Naive thymus-derived CD4-positive, alpha-beta T cell (primary cell): ENCODE measurements at regions not wholly inside any gene's neighbourhood (a gene's known extent, or its start where the extent isn't known, plus 50 kb on each side); places are given as distances from the start of the nearest gene placed in this dataset.
"Not testable (repeated sequence)": the region's sequence is repeated elsewhere in the genome, so short reads cannot be mapped to it uniquely, and the experiment has no call there.

Experiments
- ATAC-seq: fragments of 150-1000 bp; cut with Tn5 transposase; 2 replicates; pipeline ENCODE4 v1.10.0; 2021; ENCODE audit warnings: mild to moderate bottlenecking, moderate library complexity
- CTCF ChIA-PET: fragments of 350-600 bp; sonication (Branson Sonifier 250); formaldehyde crosslinking; loops from one replicate; lab custom pipeline; 2021; ENCODE audit warnings: antibody characterized with exemption; lab: Charles Lee
- POLR2A ChIA-PET: fragments of 350-600 bp; sonication (Branson Sonifier 250); formaldehyde crosslinking; loops from one replicate; lab custom pipeline; 2021; ENCODE audit warnings: antibody characterized with exemption, inconsistent platforms; lab: Charles Lee
- DNase-seq, 9 donors: peaks; one replicate each; pipeline versions ENCODE4 v3.0.0 to v3.0.0-alpha.2; 2020 to 2022; ENCODE audit warnings: mixed read lengths in 1 of 9
- H3K27ac ChIP-seq: one replicate; pipeline ENCODE4 v1.7.0; 2013; ENCODE audit warnings: mild to moderate bottlenecking, low read depth, low read length, moderate library complexity
- H3K27me3 ChIP-seq, 2 donors: one replicate each; pipeline ENCODE4 v1.7.0; 2013; ENCODE audit warnings: low read length in 2 of 2, mild to moderate bottlenecking in 2 of 2, moderate library complexity in 2 of 2; ENCODE audit not compliant: control insufficient read depth in 2 of 2, insufficient read depth in 2 of 2
- H3K36me3 ChIP-seq, 3 experiments: 1 replicate in 2 of 3; 2 replicates in 1 of 3; pipeline ENCODE4 v1.7.0; 2013; ENCODE audit warnings: low read length in 3 of 3, mild to moderate bottlenecking in 3 of 3, moderate library complexity in 1 of 3; ENCODE audit not compliant: insufficient read depth in 3 of 3, control insufficient read depth in 2 of 3
- H3K4me1 ChIP-seq, 2 donors: one replicate each; pipeline ENCODE4 v1.7.0; 2013; ENCODE audit warnings: low read length in 2 of 2, mild to moderate bottlenecking in 2 of 2, moderate library complexity in 1 of 2; ENCODE audit not compliant: control insufficient read depth in 2 of 2, insufficient read depth in 2 of 2
- H3K4me3 ChIP-seq: 2 replicates; pipeline ENCODE4 v1.7.0; 2013; ENCODE audit warnings: mild to moderate bottlenecking, low read length
- H3K9me3 ChIP-seq, 3 experiments: 1 replicate in 2 of 3; 2 replicates in 1 of 3; pipeline ENCODE4 v1.7.0; 2013; ENCODE audit warnings: low read length in 3 of 3; ENCODE audit not compliant: control insufficient read depth in 2 of 3
- H3K27ac Mint-ChIP-seq, 9 donors: one replicate each; pipeline ENCODE4 v1.8.0; 2020 to 2022; ENCODE audit warnings: mixed read lengths in 9 of 9, mild to moderate bottlenecking in 8 of 9, moderate library complexity in 5 of 9, inconsistent platforms in 2 of 9
- H3K27me3 Mint-ChIP-seq, 5 donors: one replicate each; pipeline ENCODE4 v1.8.0; 2021 to 2022; ENCODE audit warnings: mixed read lengths in 5 of 5, mild to moderate bottlenecking in 1 of 5
- H3K36me3 Mint-ChIP-seq, 5 donors: one replicate each; pipeline ENCODE4 v1.8.0; 2020 to 2022; ENCODE audit warnings: mixed read lengths in 5 of 5, mild to moderate bottlenecking in 3 of 5, inconsistent platforms in 1 of 5
- H3K4me1 Mint-ChIP-seq, 7 donors: one replicate each; pipeline ENCODE4 v1.8.0; 2020 to 2022; ENCODE audit warnings: mixed read lengths in 7 of 7, mild to moderate bottlenecking in 3 of 7, inconsistent platforms in 1 of 7
- H3K4me3 Mint-ChIP-seq, 10 donors: one replicate each; pipeline ENCODE4 v1.8.0; 2020 to 2022; ENCODE audit warnings: mild to moderate bottlenecking in 10 of 10, mixed read lengths in 10 of 10, moderate library complexity in 6 of 10, inconsistent platforms in 2 of 10
- H3K9me3 Mint-ChIP-seq, 11 donors: one replicate each; pipeline ENCODE4 v1.8.0; 2020 to 2022; ENCODE audit warnings: mixed read lengths in 11 of 11, mild to moderate bottlenecking in 4 of 11, inconsistent platforms in 1 of 11, moderate library complexity in 1 of 11
- intact Hi-C, 2 donors: fragments of 100-400 bp; cut with micrococcal nuclease; formaldehyde crosslinking; loops; one replicate each; pipeline ENCODE4 v1.15.1; 2023

GRCh38 chr2:40028792-40029488 is 249.9 kb upstream of the THUMPD2 start:
- Mint-ChIP-seq H3K4me1 (peaks cover 0 to 11% (median 0%) of the 10 kb centered on the region in 7 donors), H3K27me3 (no peaks in the 10 kb centered on the region), H3K27ac (no peak overlapping the region), H3K36me3 (peaks cover 0 to 18% (median 0%) of the 10 kb centered on the region in 5 donors), H3K4me3 (no peak overlapping the region), H3K9me3 (peaks cover 0 to 14% (median 4%) of the 10 kb centered on the region in 11 donors)
- no peak for DNase-seq
- Histone ChIP-seq H3K27ac (no peak overlapping the region), H3K4me1 (no peaks in the 10 kb centered on the region), H3K36me3 (no peaks in the 10 kb centered on the region), H3K9me3 (no peaks in the 10 kb centered on the region), H3K27me3 (no peaks in the 10 kb centered on the region), H3K4me3 (no peak overlapping the region)
- ChIA-PET CTCF (no interaction called here), POLR2A (no interaction called here)
- intact Hi-C loops: no loop called here
- ATAC-seq: no peak

GRCh38 chr2:40027968-40028367 is 248.9 kb upstream of the THUMPD2 start:
- intact Hi-C loops: no loop called here

GRCh38 chr2:40025276-40025675 is 246.2 kb upstream of the THUMPD2 start:
- intact Hi-C loops, H3K4me3 Mint-ChIP-seq, ATAC-seq, POLR2A ChIA-PET, H3K27me3 ChIP-seq, DNase-seq, H3K4me1 ChIP-seq, H3K36me3 ChIP-seq, H3K27ac Mint-ChIP-seq, H3K27me3 Mint-ChIP-seq, CTCF ChIA-PET, H3K4me3 ChIP-seq, H3K27ac ChIP-seq, H3K4me1 Mint-ChIP-seq: not testable (repeated sequence)
- H3K36me3 Mint-ChIP-seq: peaks cover 0 to 26% (median 3%) of the 10 kb centered on the region in 5 donors
- peaks cover 5 to 38% (median 17%) of the 10 kb centered on the region in 11 donors for H3K9me3 Mint-ChIP-seq
- H3K9me3 ChIP-seq: peaks cover 0 to 14% (median 0%) of the 10 kb centered on the region in 3 experiments

More at GRCh38 chr2:40027968-40028367, 248.9 kb upstream of the THUMPD2 start:
- Histone ChIP-seq H3K36me3 (no peaks in the 10 kb centered on the region), H3K9me3 (no peaks in the 10 kb centered on the region), H3K27ac (no peak overlapping the region), H3K4me3 (no peak overlapping the region), H3K27me3 (no peaks in the 10 kb centered on the region), H3K4me1 (no peaks in the 10 kb centered on the region)
- Mint-ChIP-seq H3K4me3 (no peak overlapping the region), H3K4me1 (peaks cover 0 to 5% (median 0%) of the 10 kb centered on the region in 7 donors), H3K36me3 (peaks cover 0 to 15% (median 0%) of the 10 kb centered on the region in 5 donors), H3K27me3 (peaks cover 0 to 4% (median 0%) of the 10 kb centered on the region in 5 donors), H3K27ac (no peak overlapping the region), H3K9me3 (peaks cover 0 to 17% (median 5%) of the 10 kb centered on the region in 11 donors)
- ChIA-PET POLR2A (no interaction called here), CTCF (no interaction called here)
- DNase-seq (no peak), ATAC-seq (no peak)

GRCh38 chr2:40020997-40021396 is 241.9 kb upstream of the THUMPD2 start:
- CTCF ChIA-PET: no interaction called here

GRCh38 chr2:40016151-40016885 is 237.3 kb upstream of the THUMPD2 start:
- Mint-ChIP-seq H3K27ac (no peak overlapping the region), H3K36me3 (peaks cover 0 to 20% (median 3%) of the 10 kb centered on the region in 5 donors), H3K27me3 (no peaks in the 10 kb centered on the region), H3K9me3 (peaks cover 6 to 26% (median 13%) of the 10 kb centered on the region in 11 donors), H3K4me1 (no peaks in the 10 kb centered on the region), H3K4me3 (no peak overlapping the region)
- H3K27me3 ChIP-seq: no peaks in the 10 kb centered on the region
- POLR2A ChIA-PET: no interaction called here
- H3K9me3 ChIP-seq: peaks cover 0 to 15% (median 0%) of the 10 kb centered on the region in 3 experiments
- no peaks in the 10 kb centered on the region for H3K36me3 ChIP-seq
- ATAC-seq (no peak), DNase-seq (no peak)
- no peaks in the 10 kb centered on the region for H3K4me1 ChIP-seq
- CTCF ChIA-PET: no interaction called here
- H3K4me3 ChIP-seq: no peak overlapping the region
- no peak overlapping the region for H3K27ac ChIP-seq
- intact Hi-C loops: no loop called here

More at GRCh38 chr2:40020997-40021396, 241.9 kb upstream of the THUMPD2 start:
- H3K27me3 ChIP-seq: no peaks in the 10 kb centered on the region
- ATAC-seq (no peak), DNase-seq (no peak)
- peaks cover 0 to 4% (median 0%) of the 10 kb centered on the region in 5 donors for H3K27me3 Mint-ChIP-seq
- peaks cover 0 to 29% (median 3%) of the 10 kb centered on the region in 5 donors for H3K36me3 Mint-ChIP-seq
- H3K4me3 Mint-ChIP-seq: no peak overlapping the region
- peaks cover 6 to 47% (median 21%) of the 10 kb centered on the region in 11 donors for H3K9me3 Mint-ChIP-seq
- no peak overlapping the region for H3K4me3 ChIP-seq
- intact Hi-C loops: no loop called here
- H3K27ac Mint-ChIP-seq: no peak overlapping the region
- H3K4me1 ChIP-seq: no peaks in the 10 kb centered on the region
- POLR2A ChIA-PET: no interaction called here
- peaks cover 0 to 18% (median 0%) of the 10 kb centered on the region in 3 experiments for H3K9me3 ChIP-seq
- no peaks in the 10 kb centered on the region for H3K36me3 ChIP-seq
- H3K27ac ChIP-seq: no peak overlapping the region
- peaks cover 0 to 2% (median 0%) of the 10 kb centered on the region in 7 donors for H3K4me1 Mint-ChIP-seq

- intact Hi-C loops, H3K9me3 ChIP-seq, POLR2A ChIA-PET, H3K27ac ChIP-seq, ATAC-seq, H3K4me3 ChIP-seq, H3K4me3 Mint-ChIP-seq, H3K27ac Mint-ChIP-seq, H3K4me1 Mint-ChIP-seq, H3K36me3 Mint-ChIP-seq, H3K27me3 Mint-ChIP-seq, H3K27me3 ChIP-seq, DNase-seq, H3K36me3 ChIP-seq, CTCF ChIA-PET, H3K4me1 ChIP-seq: not testable (repeated sequence)
- H3K9me3 Mint-ChIP-seq: peaks cover 0 to 21% (median 6%) of the 10 kb centered on the region in 11 donors
Measured at GRCh38 chr2:40013962-40014361, 234.9 kb upstream of the THUMPD2 start.
